Natural killer cell (primary cell): ENCODE measurements at regions not wholly inside any gene's neighbourhood (a gene's known extent, or its start where the extent isn't known, plus 50 kb on each side); places are given as distances from the start of the nearest gene placed in this dataset.

Source experiments
- ATAC-seq, 3 donors: fragments of 150-1000 bp in 2 of 3; fragments of 200-7000 bp in 1 of 3; cut with Tn5 transposase; 1 replicate in 1 of 3; 2 replicates in 2 of 3; pipeline ENCODE4 v1.10.0; 2021; ENCODE audit warnings: mild to moderate bottlenecking in 2 of 3, moderate library complexity in 2 of 3
- DNase-seq, 2 donors: peaks; one replicate each; pipeline versions ENCODE4 v3.0.0 to v3.0.0-alpha.2; 2013 to 2021; ENCODE audit warnings: mixed read lengths in 1 of 2
- H3K27ac ChIP-seq: one replicate; pipeline ENCODE4 v1.5.1; 2013; ENCODE audit warnings: mild to moderate bottlenecking, low read length
- H3K27me3 ChIP-seq: one replicate; pipeline ENCODE4 v1.6.1; 2013; ENCODE audit warnings: low read length; ENCODE audit not compliant: control insufficient read depth, insufficient read depth
- H3K36me3 ChIP-seq: one replicate; pipeline ENCODE4 v1.6.1; 2013; ENCODE audit warnings: low read length; ENCODE audit not compliant: control insufficient read depth, insufficient read depth
- H3K4me1 ChIP-seq: one replicate; pipeline ENCODE4 v1.6.1; 2013; ENCODE audit warnings: low read length; ENCODE audit not compliant: control insufficient read depth, insufficient read depth
- H3K4me3 ChIP-seq: one replicate; pipeline ENCODE4 v1.5.1; 2013; ENCODE audit warnings: low read length
- H3K9me3 ChIP-seq: one replicate; pipeline ENCODE4 v1.6.1; 2013; ENCODE audit warnings: low read length; ENCODE audit not compliant: control insufficient read depth, insufficient read depth
- H3K27ac Mint-ChIP-seq, 2 donors: one replicate each; pipeline ENCODE4 v1.8.0; 2022; ENCODE audit warnings: mild to moderate bottlenecking in 2 of 2, mixed read lengths in 2 of 2, moderate library complexity in 1 of 2
- H3K27me3 Mint-ChIP-seq, 2 donors: one replicate each; pipeline ENCODE4 v1.8.0; 2022; ENCODE audit warnings: low read depth in 2 of 2, mixed read lengths in 2 of 2
- H3K36me3 Mint-ChIP-seq: one replicate; pipeline ENCODE4 v1.8.0; 2022; ENCODE audit warnings: mixed read lengths
- H3K4me1 Mint-ChIP-seq, 2 donors: one replicate each; pipeline ENCODE4 v1.8.0; 2022; ENCODE audit warnings: mixed read lengths in 2 of 2
- H3K4me3 Mint-ChIP-seq: one replicate; pipeline ENCODE4 v1.8.0; 2022; ENCODE audit warnings: mild to moderate bottlenecking, moderate library complexity, mixed read lengths
- H3K9me3 Mint-ChIP-seq, 2 donors: one replicate each; pipeline ENCODE4 v1.8.0; 2022; ENCODE audit warnings: mixed read lengths in 2 of 2
- CTCF ChIP-seq: fragments of 200-600 bp; IDR thresholded peaks from one replicate; pipeline ENCODE4 v1.8.0; 2022; ENCODE audit warnings: antibody characterized with exemption
- WGBS: methylation state at CpG from one replicate; pipeline ENCODE4 v1.1.7; 2013; ENCODE audit warnings: missing lambda C conversion rate; ENCODE audit not compliant: insufficient coverage; 5-methylcytosine and 5-hydroxymethylcytosine counted together
- intact Hi-C: fragments of 100-400 bp; cut with micrococcal nuclease; formaldehyde crosslinking; loops from one replicate; pipeline ENCODE4 v1.14.2; 2022

GRCh38 chr12:131457331-131458047 lies 253.4 kb upstream of the SFSWAP start:
- intact Hi-C loops: no loop called here
- H3K27ac Mint-ChIP-seq: no peak overlapping the region
- no peaks in the 10 kb centered on the region for H3K36me3 ChIP-seq

GRCh38 chr12:131458048-131458374 lies 252.9 kb upstream of the SFSWAP start:
- H3K27ac Mint-ChIP-seq: no peak overlapping the region
- Histone ChIP-seq H3K4me3 (no peak overlapping the region), H3K27me3 (no peaks in the 10 kb centered on the region), H3K27ac (no peak overlapping the region), H3K9me3 (no peaks in the 10 kb centered on the region), H3K36me3 (no peaks in the 10 kb centered on the region), H3K4me1 (no peaks in the 10 kb centered on the region)
- DNase-seq (no peak), ATAC-seq (no peak)
- intact Hi-C loops: no loop called here
- H3K4me1 Mint-ChIP-seq: peaks cover 0 to 6% of the 10 kb centered on the region in 2 donors
- no peak for TF ChIP-seq CTCF
- no peaks in the 10 kb centered on the region for H3K9me3 Mint-ChIP-seq
- 90% methylated on average over 9 of the region's 9 CpGs for WGBS
- no peaks in the 10 kb centered on the region for H3K36me3 Mint-ChIP-seq
- no peak overlapping the region for H3K4me3 Mint-ChIP-seq
- peaks cover 0 to 11% of the 10 kb centered on the region in 2 donors for H3K27me3 Mint-ChIP-seq

More at GRCh38 chr12:131457331-131458047, 253.4 kb upstream of the SFSWAP start:
- no peak overlapping the region for H3K4me3 ChIP-seq
- ATAC-seq (no peak), DNase-seq (no peak)
- Mint-ChIP-seq H3K9me3 (no peaks in the 10 kb centered on the region), H3K4me3 (no peak overlapping the region), H3K36me3 (no peaks in the 10 kb centered on the region), H3K4me1 (peaks cover 0 to 6% of the 10 kb centered on the region in 2 donors), H3K27me3 (peaks cover 0 to 6% of the 10 kb centered on the region in 2 donors)
- no peak overlapping the region for H3K27ac ChIP-seq
- WGBS: 90% methylated on average over 19 of the region's 19 CpGs
- peaks cover 2% of the 10 kb centered on the region for H3K4me1 ChIP-seq
- no peaks in the 10 kb centered on the region for H3K27me3 ChIP-seq
- H3K9me3 ChIP-seq: no peaks in the 10 kb centered on the region
- TF ChIP-seq CTCF: no peak

- Mint-ChIP-seq H3K4me3 (no peak overlapping the region), H3K4me1 (peaks cover 0 to 6% of the 10 kb centered on the region in 2 donors), H3K36me3 (no peaks in the 10 kb centered on the region), H3K9me3 (no peaks in the 10 kb centered on the region), H3K27ac (no peak overlapping the region), H3K27me3 (peaks cover 0 to 18% of the 10 kb centered on the region in 2 donors)
- Histone ChIP-seq H3K36me3 (no peaks in the 10 kb centered on the region), H3K27me3 (no peaks in the 10 kb centered on the region), H3K4me1 (no peaks in the 10 kb centered on the region), H3K27ac (no peak overlapping the region), H3K4me3 (no peak overlapping the region), H3K9me3 (no peaks in the 10 kb centered on the region)
- no peak for DNase-seq
- ATAC-seq: no peak
- intact Hi-C loops: no loop called here
- TF ChIP-seq CTCF: no peak
- 85% methylated on average over 31 of the region's 31 CpGs for WGBS
Measured at GRCh38 chr12:131458931-131459772, 251.7 kb upstream of the SFSWAP start.
